ENCODE measurements at regions not wholly inside any gene's neighbourhood (a gene's known extent, or its start where the extent isn't known, plus 50 kb on each side); places are given as distances from the start of the nearest gene placed in this dataset.

DNA sequence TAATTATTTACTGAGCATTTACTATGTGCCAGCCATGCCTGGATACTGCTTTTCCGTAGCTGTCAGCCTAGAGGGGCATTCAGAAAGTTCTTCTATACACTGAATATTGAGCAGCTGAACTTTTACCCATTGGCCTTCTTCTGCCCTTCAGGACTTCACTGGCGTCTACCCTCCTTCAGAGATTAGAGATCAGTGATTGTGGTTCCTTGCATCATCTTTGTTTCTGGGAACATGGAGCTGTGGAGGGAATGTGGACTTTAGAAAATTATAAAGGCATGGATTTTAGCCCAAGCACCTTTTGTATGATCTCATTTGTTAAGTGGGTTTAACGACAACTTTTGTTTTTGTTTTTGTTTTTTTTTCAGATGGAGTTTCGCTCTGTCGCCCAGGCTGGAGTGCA, 58.7 kb upstream of the POU3F1 start:
- Histone ChIP-seq H2AFZ (ENCODE audit: low read length, unreplicated experiment) (no peak overlapping the region), H3K79me2 (ENCODE audit: control insufficient read depth, insufficient read depth, low read length, unreplicated experiment) (no peaks in the 10 kb centered on the region), H3K4me1 (ENCODE audit: control insufficient read depth, insufficient read depth, low read length, unreplicated experiment) (no peaks in the 10 kb centered on the region), H3K27ac (ENCODE audit: low read depth, low read length) (no peak overlapping the region), H3K4me3 (ENCODE audit: low read depth, low read length) (no peak overlapping the region), H3K36me3 (ENCODE audit: insufficient read depth, low read length) (no peaks in the 10 kb centered on the region), H3K27me3 (ENCODE audit: insufficient read depth, low read length) (peaks cover 39% of the 10 kb centered on the region; the same call in 1 of the 2 replicates)

DNA sequence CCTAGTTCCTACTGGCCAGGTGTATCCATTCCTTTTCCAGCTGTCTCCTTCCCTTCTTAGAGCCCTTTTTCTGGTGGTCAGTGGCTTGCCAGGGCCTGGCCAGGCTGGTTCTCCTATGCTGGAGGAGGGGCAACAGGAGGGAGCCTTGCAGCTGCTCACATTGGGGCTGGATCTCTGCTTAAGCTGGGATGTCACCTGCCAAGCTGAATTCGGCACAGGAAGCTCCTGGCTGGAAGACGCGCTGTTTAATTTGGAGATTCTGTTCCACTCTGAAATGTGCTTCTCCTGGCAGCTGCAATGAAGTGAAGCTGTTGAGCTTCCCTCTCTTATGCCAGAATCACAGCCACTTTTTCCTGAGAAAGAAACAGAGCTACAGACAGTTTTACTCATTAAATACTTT, 56.0 kb upstream of the POU3F1 start:
- Histone ChIP-seq H3K27ac (ENCODE audit: low read depth, low read length) (no peak overlapping the region), H3K4me1 (ENCODE audit: control insufficient read depth, insufficient read depth, low read length, unreplicated experiment) (no peaks in the 10 kb centered on the region), H3K27me3 (ENCODE audit: insufficient read depth, low read length) (peaks cover 33% of the 10 kb centered on the region; the same call in 1 of the 2 replicates), H2AFZ (ENCODE audit: low read length, unreplicated experiment) (no peak overlapping the region), H3K79me2 (ENCODE audit: control insufficient read depth, insufficient read depth, low read length, unreplicated experiment) (no peaks in the 10 kb centered on the region), H3K4me3 (ENCODE audit: low read depth, low read length) (no peak overlapping the region), H3K36me3 (ENCODE audit: insufficient read depth, low read length) (no peaks in the 10 kb centered on the region)

GRCh38 chr1:38101037-38101785, 54.6 kb upstream of the POU3F1 start:
- peaks cover 37% of the 10 kb centered on the region; the same call in 1 of the 2 replicates for H3K27me3 ChIP-seq (ENCODE audit: insufficient read depth, low read length)
- no peaks in the 10 kb centered on the region for H3K79me2 ChIP-seq (ENCODE audit: control insufficient read depth, insufficient read depth, low read length, unreplicated experiment)
- H3K27ac ChIP-seq (ENCODE audit: low read depth, low read length) = no peak overlapping the region
- H3K36me3 ChIP-seq (ENCODE audit: insufficient read depth, low read length) = no peaks in the 10 kb centered on the region
- no peaks in the 10 kb centered on the region for H3K4me1 ChIP-seq (ENCODE audit: control insufficient read depth, insufficient read depth, low read length, unreplicated experiment)
- H2AFZ ChIP-seq (ENCODE audit: low read length, unreplicated experiment) = no peak overlapping the region
- no peak overlapping the region for H3K4me3 ChIP-seq (ENCODE audit: low read depth, low read length)

DNA sequence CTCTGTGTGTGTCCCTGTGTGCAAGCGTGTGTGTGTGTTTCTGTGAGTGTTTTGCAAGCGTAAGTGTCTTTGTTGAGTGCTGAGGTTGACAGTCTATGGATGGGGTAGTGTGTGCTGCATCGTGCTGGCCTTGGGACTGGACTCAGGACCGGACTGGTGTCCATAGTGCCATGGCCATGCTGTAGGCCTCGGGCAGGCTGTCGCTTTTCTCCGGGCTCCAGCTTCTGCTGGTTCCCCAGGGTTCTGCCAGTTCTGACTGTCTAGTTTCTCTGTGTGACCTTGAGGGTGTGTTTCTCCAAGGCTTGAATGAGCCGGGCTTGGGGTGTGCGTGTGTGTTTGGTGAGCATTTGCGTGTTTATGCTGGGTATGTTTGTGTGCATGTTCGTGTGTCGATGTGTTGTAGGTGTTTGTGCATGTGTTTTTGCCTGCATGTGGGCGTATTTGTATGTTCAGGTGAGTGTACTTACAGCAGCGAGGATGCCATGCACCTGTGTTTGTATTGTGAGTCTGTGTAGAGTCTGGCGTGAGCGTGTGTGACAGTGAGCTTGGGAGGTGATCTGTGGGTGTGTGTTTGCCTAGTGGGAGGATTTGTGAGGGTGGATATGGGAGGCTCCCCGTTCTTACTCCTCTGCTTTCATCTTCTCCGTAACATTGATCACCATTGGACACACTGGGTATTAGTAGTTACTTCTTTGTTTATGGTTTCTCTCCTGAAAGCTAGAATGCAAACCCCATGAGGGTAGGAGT, 51.7 kb upstream of the POU3F1 start:
- H3K27me3 ChIP-seq (ENCODE audit: insufficient read depth, low read length) = peaks cover 32% of the 10 kb centered on the region
- H2AFZ ChIP-seq (ENCODE audit: low read length, unreplicated experiment) = no peak overlapping the region
- no peaks in the 10 kb centered on the region for H3K4me1 ChIP-seq (ENCODE audit: control insufficient read depth, insufficient read depth, low read length, unreplicated experiment)
- H3K27ac ChIP-seq (ENCODE audit: low read depth, low read length) = no peak overlapping the region
- H3K79me2 ChIP-seq (ENCODE audit: control insufficient read depth, insufficient read depth, low read length, unreplicated experiment) = no peaks in the 10 kb centered on the region
- H3K36me3 ChIP-seq (ENCODE audit: insufficient read depth, low read length) = no peaks in the 10 kb centered on the region
- no peak overlapping the region for H3K4me3 ChIP-seq (ENCODE audit: low read depth, low read length)

GRCh38 chr1:38097284-38097898, 50.8 kb upstream of the POU3F1 start:
- Histone ChIP-seq H3K27ac (ENCODE audit: low read depth, low read length) (no peak overlapping the region), H3K27me3 (ENCODE audit: insufficient read depth, low read length) (peaks cover 36% of the 10 kb centered on the region), H3K4me3 (ENCODE audit: low read depth, low read length) (no peak overlapping the region), H3K36me3 (ENCODE audit: insufficient read depth, low read length) (no peaks in the 10 kb centered on the region), H2AFZ (ENCODE audit: low read length, unreplicated experiment) (no peak overlapping the region), H3K79me2 (ENCODE audit: control insufficient read depth, insufficient read depth, low read length, unreplicated experiment) (no peaks in the 10 kb centered on the region), H3K4me1 (ENCODE audit: control insufficient read depth, insufficient read depth, low read length, unreplicated experiment) (no peaks in the 10 kb centered on the region)
